ENCODE measurements at regions not wholly inside any gene's neighbourhood (a gene's known extent, or its start where the extent isn't known, plus 50 kb on each side); places are given as distances from the start of the nearest gene placed in this dataset.

DNA sequence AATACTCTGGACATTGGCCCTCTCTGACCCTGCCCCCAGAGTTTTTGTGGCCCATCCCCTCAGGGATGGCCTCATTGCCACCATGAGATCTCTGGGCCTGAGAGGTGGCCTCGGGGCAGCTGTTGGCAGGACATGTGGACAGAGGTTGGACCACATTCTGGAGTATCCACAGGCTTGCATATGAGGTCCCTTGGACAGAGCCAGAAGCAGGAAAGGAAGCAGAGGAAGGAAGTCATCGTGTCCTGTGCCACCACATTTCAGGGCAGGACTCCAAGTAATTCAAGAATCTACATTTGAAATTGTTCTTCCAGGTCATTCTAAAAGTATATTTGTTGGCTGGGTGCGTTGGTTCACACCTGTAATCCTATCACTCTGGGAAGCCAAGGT is 95.9 kb upstream of the PPP2R5A start:
- TF ChIP-seq, protein P1, sequence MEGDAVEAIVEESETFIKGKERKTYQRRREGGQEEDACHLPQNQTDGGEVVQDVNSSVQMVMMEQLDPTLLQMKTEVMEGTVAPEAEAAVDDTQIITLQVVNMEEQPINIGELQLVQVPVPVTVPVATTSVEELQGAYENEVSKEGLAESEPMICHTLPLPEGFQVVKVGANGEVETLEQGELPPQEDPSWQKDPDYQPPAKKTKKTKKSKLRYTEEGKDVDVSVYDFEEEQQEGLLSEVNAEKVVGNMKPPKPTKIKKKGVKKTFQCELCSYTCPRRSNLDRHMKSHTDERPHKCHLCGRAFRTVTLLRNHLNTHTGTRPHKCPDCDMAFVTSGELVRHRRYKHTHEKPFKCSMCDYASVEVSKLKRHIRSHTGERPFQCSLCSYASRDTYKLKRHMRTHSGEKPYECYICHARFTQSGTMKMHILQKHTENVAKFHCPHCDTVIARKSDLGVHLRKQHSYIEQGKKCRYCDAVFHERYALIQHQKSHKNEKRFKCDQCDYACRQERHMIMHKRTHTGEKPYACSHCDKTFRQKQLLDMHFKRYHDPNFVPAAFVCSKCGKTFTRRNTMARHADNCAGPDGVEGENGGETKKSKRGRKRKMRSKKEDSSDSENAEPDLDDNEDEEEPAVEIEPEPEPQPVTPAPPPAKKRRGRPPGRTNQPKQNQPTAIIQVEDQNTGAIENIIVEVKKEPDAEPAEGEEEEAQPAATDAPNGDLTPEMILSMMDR (IDR thresholded peaks at IDR 0.05), result no peak
- TF ChIP-seq POLR2A (IDR thresholded peaks at IDR 0.05), result no peak
